ENCODE measurements at regions not wholly inside any gene's neighbourhood (a gene's known extent, or its start where the extent isn't known, plus 50 kb on each side); places are given as distances from the start of the nearest gene placed in this dataset.
"Not testable (repeated sequence)": the region's sequence is repeated elsewhere in the genome, so short reads cannot be mapped to it uniquely, and the experiment has no call there.

GRCh38 chr5:86686046-86686445 is 68.3 kb downstream of the COX7C start:
- no peak for TF ChIP-seq CTCF (conservative IDR thresholded peaks at IDR 0.05)
- H3K36me3 Mint-ChIP-seq (ENCODE audit: low read depth): no peaks in the 10 kb centered on the region
- H3K4me1 Mint-ChIP-seq: no peaks in the 10 kb centered on the region
- no peaks in the 10 kb centered on the region for H3K9me3 Mint-ChIP-seq
- H3K27me3 Mint-ChIP-seq (ENCODE audit: low read depth): no peaks in the 10 kb centered on the region
- H3K4me3 Mint-ChIP-seq: no peak overlapping the region
- no peak for DNase-seq (ENCODE audit: low read depth, low spot score)
- no peak overlapping the region for H3K27ac Mint-ChIP-seq (ENCODE audit: unreplicated experiment)

- peaks cover 2% of the 10 kb centered on the region for H3K9me3 Mint-ChIP-seq
- no peaks in the 10 kb centered on the region for H3K36me3 Mint-ChIP-seq (ENCODE audit: low read depth)
- no peak for DNase-seq (ENCODE audit: low read depth, low spot score)
- H3K27me3 Mint-ChIP-seq (ENCODE audit: low read depth): no peaks in the 10 kb centered on the region
- TF ChIP-seq CTCF (conservative IDR thresholded peaks at IDR 0.05): no peak
- no peak overlapping the region for H3K27ac Mint-ChIP-seq (ENCODE audit: unreplicated experiment)
- no peaks in the 10 kb centered on the region for H3K4me1 Mint-ChIP-seq
- H3K4me3 Mint-ChIP-seq: no peak overlapping the region
Observed at GRCh38 chr5:86688406-86688805, 70.7 kb downstream of the COX7C start.

- no peak for DNase-seq (ENCODE audit: low read depth, low spot score)
- no peaks in the 10 kb centered on the region for H3K27me3 Mint-ChIP-seq (ENCODE audit: low read depth)
- no peak overlapping the region for H3K27ac Mint-ChIP-seq (ENCODE audit: unreplicated experiment)
- no peaks in the 10 kb centered on the region for H3K4me1 Mint-ChIP-seq
- H3K4me3 Mint-ChIP-seq: no peak overlapping the region
- no peak for TF ChIP-seq CTCF (conservative IDR thresholded peaks at IDR 0.05)
- peaks cover 2% of the 10 kb centered on the region for H3K9me3 Mint-ChIP-seq
- no peaks in the 10 kb centered on the region for H3K36me3 Mint-ChIP-seq (ENCODE audit: low read depth)
Observed at GRCh38 chr5:86689103-86689729, 71.5 kb downstream of the COX7C start.

- Mint-ChIP-seq H3K4me3 (no peak overlapping the region), H3K36me3 (ENCODE audit: low read depth) (no peaks in the 10 kb centered on the region), H3K27me3 (ENCODE audit: low read depth) (no peaks in the 10 kb centered on the region), H3K4me1 (no peaks in the 10 kb centered on the region), H3K9me3 (no peaks in the 10 kb centered on the region), H3K27ac (ENCODE audit: unreplicated experiment) (no peak overlapping the region)
- no peak for DNase-seq (ENCODE audit: low read depth, low spot score)
- TF ChIP-seq CTCF (conservative IDR thresholded peaks at IDR 0.05): no peak
Observed at GRCh38 chr5:86709157-86709881, 91.6 kb downstream of the COX7C start.

GRCh38 chr5:86716121-86716520 is 98.4 kb downstream of the COX7C start:
- no peak for TF ChIP-seq CTCF (conservative IDR thresholded peaks at IDR 0.05)
- H3K27me3 Mint-ChIP-seq (ENCODE audit: low read depth): no peaks in the 10 kb centered on the region
- no peak for DNase-seq (ENCODE audit: low read depth, low spot score)
- no peaks in the 10 kb centered on the region for H3K36me3 Mint-ChIP-seq (ENCODE audit: low read depth)
- no peaks in the 10 kb centered on the region for H3K9me3 Mint-ChIP-seq
- H3K27ac Mint-ChIP-seq (ENCODE audit: unreplicated experiment): no peak overlapping the region
- H3K4me1 Mint-ChIP-seq: no peaks in the 10 kb centered on the region
- no peak overlapping the region for H3K4me3 Mint-ChIP-seq

- H3K36me3 Mint-ChIP-seq (ENCODE audit: low read depth); H3K4me1 Mint-ChIP-seq; H3K4me3 Mint-ChIP-seq; DNase-seq (ENCODE audit: low read depth, low spot score); H3K27me3 Mint-ChIP-seq (ENCODE audit: low read depth); H3K27ac Mint-ChIP-seq (ENCODE audit: unreplicated experiment): not testable (repeated sequence)
- peaks cover 18% of the 10 kb centered on the region for H3K9me3 Mint-ChIP-seq
Observed at GRCh38 chr5:86731319-86732117, 113.8 kb downstream of the COX7C start.

Data from neural crest cell (in vitro differentiated cells).